Ascending aorta (tissue), 2 donors: ENCODE measurements at regions not wholly inside any gene's neighbourhood (a gene's known extent, or its start where the extent isn't known, plus 50 kb on each side); places are given as distances from the start of the nearest gene placed in this dataset.

Experiments used
- DNase-seq, 2 donors: peaks; one replicate each; pipeline ENCODE4 v3.0.0-alpha.2; 2019; ENCODE audit warnings: low spot score in 2 of 2
- H3K27ac ChIP-seq, 2 donors: fragments of 200-600 bp; sonication (generic); one replicate each; pipeline ENCODE4 v1.5.1; 2016 to 2017; ENCODE audit warnings: mild to moderate bottlenecking in 1 of 2
- H3K27me3 ChIP-seq: fragments of 200-600 bp; sonication (generic); one replicate; pipeline ENCODE4 v1.5.1; 2017
- H3K36me3 ChIP-seq, 2 donors: fragments of 200-600 bp; sonication (generic); one replicate each; pipeline ENCODE4 v1.5.1; 2016
- H3K4me1 ChIP-seq, 2 donors: fragments of 200-600 bp; sonication (generic); one replicate each; pipeline ENCODE4 v1.5.1; 2016 to 2017; ENCODE audit warnings: mild to moderate bottlenecking in 1 of 2
- H3K4me3 ChIP-seq, 2 donors: fragments of 200-600 bp; sonication (generic); one replicate each; pipeline ENCODE4 v1.5.1; 2016 to 2017; ENCODE audit warnings: mild to moderate bottlenecking in 1 of 2
- H3K9me3 ChIP-seq, 2 donors: fragments of 200-600 bp; sonication (generic); one replicate each; pipeline ENCODE4 v1.5.1; 2016
- CTCF ChIP-seq, 3 experiments: fragments of 200-600 bp in 2 of 3; fragments of 450-650 bp in 1 of 3; sonication (generic) in 2 of 3; IDR thresholded peaks; one replicate each; pipeline ENCODE4 v1.5.1; 2016 to 2019; ENCODE audit warnings: antibody characterized with exemption in 3 of 3, mild to moderate bottlenecking in 1 of 3, moderate library complexity in 1 of 3
- intact Hi-C: fragments of 100-400 bp; cut with DNase I; formaldehyde crosslinking; loops from one replicate; pipeline ENCODE4 v1.15.1; 2023

- no peak overlapping the region for H3K4me3 ChIP-seq
- no peaks in the 10 kb centered on the region for H3K36me3 ChIP-seq
- no peak for DNase-seq
- H3K27ac ChIP-seq, result no peak overlapping the region
- H3K27me3 ChIP-seq, result no peaks in the 10 kb centered on the region
- intact Hi-C loops, result no loop called here
- H3K4me1 ChIP-seq, result no peaks in the 10 kb centered on the region
- H3K9me3 ChIP-seq, result no peaks in the 10 kb centered on the region
- TF ChIP-seq CTCF (IDR thresholded peaks at IDR 0.05), result no peak
Measured at GRCh38 chr13:95438297-95438696, 114.2 kb upstream of the CLDN10 start.

- no peaks in the 10 kb centered on the region for H3K27me3 ChIP-seq
- no peaks in the 10 kb centered on the region for H3K36me3 ChIP-seq
- no peak overlapping the region for H3K27ac ChIP-seq
- no peaks in the 10 kb centered on the region for H3K4me1 ChIP-seq
- intact Hi-C loops, result no loop called here
- H3K4me3 ChIP-seq, result no peak overlapping the region
- no peaks in the 10 kb centered on the region for H3K9me3 ChIP-seq
- DNase-seq, result no peak
- no peak for TF ChIP-seq CTCF (IDR thresholded peaks at IDR 0.05)
Measured at GRCh38 chr13:95440441-95441088, 112.0 kb upstream of the CLDN10 start.

GRCh38 chr13:95441326-95441725, 111.2 kb upstream of the CLDN10 start:
- no peak overlapping the region for H3K27ac ChIP-seq
- no peak overlapping the region for H3K4me3 ChIP-seq
- H3K27me3 ChIP-seq, result no peaks in the 10 kb centered on the region
- no peak for TF ChIP-seq CTCF (IDR thresholded peaks at IDR 0.05)
- no peaks in the 10 kb centered on the region for H3K4me1 ChIP-seq
- no peak for DNase-seq
- no peaks in the 10 kb centered on the region for H3K9me3 ChIP-seq
- H3K36me3 ChIP-seq, result no peaks in the 10 kb centered on the region
- intact Hi-C loops, result no loop called here

GRCh38 chr13:95444006-95444730, 108.4 kb upstream of the CLDN10 start:
- H3K36me3 ChIP-seq, result no peaks in the 10 kb centered on the region
- intact Hi-C loops, result no loop called here
- H3K27me3 ChIP-seq, result no peaks in the 10 kb centered on the region
- H3K4me3 ChIP-seq, result no peak overlapping the region
- no peak overlapping the region for H3K27ac ChIP-seq
- H3K4me1 ChIP-seq, result no peaks in the 10 kb centered on the region
- no peaks in the 10 kb centered on the region for H3K9me3 ChIP-seq
- no peak for TF ChIP-seq CTCF (IDR thresholded peaks at IDR 0.05)
- no peak for DNase-seq

- Histone ChIP-seq H3K36me3 (no peaks in the 10 kb centered on the region), H3K4me3 (no peak overlapping the region), H3K4me1 (no peaks in the 10 kb centered on the region), H3K27me3 (no peaks in the 10 kb centered on the region), H3K9me3 (no peaks in the 10 kb centered on the region), H3K27ac (no peak overlapping the region)
- no peak for DNase-seq
- intact Hi-C loops, result no loop called here
- TF ChIP-seq CTCF (IDR thresholded peaks at IDR 0.05), result no peak
Measured at GRCh38 chr13:95445131-95445530, 107.4 kb upstream of the CLDN10 start.
